WTC11 (cell line): ENCODE measurements at regions not wholly inside any gene's neighbourhood (a gene's known extent, or its start where the extent isn't known, plus 50 kb on each side); places are given as distances from the start of the nearest gene placed in this dataset.
A peak's percentile ranks its signal among the peaks of the same experiment; 100 is the strongest.

Source experiments
- ATAC-seq: fragments of 200-7000 bp; cut with Tn5 transposase; 2 replicates; pipeline ENCODE4 v1.10.0; 2021; ENCODE audit warnings: mild to moderate bottlenecking, moderate library complexity
- CTCF ChIA-PET: fragments of 300-600 bp; sonication (Branson Sonifier 250); formaldehyde crosslinking; loops from one replicate; lab custom pipeline; 2021; ENCODE audit warnings: antibody characterized with exemption; lab: Charles Lee
- POLR2A ChIA-PET: fragments of 350-600 bp; sonication (Branson Sonifier 250); formaldehyde crosslinking; loops from one replicate; lab custom pipeline; 2021; ENCODE audit warnings: antibody characterized with exemption; lab: Charles Lee
- DNase-seq: peaks from one replicate; pipeline ENCODE4 v3.0.0; 2021; ENCODE audit warnings: low spot score
- H3K27ac Mint-ChIP-seq: 2 replicates; pipeline ENCODE4 v1.8.0; 2021; ENCODE audit warnings: mixed read lengths
- H3K27me3 Mint-ChIP-seq: 2 replicates; pipeline ENCODE4 v1.8.0; 2021; ENCODE audit warnings: low read depth, mild to moderate bottlenecking, moderate library complexity, mixed read lengths
- H3K36me3 Mint-ChIP-seq: 2 replicates; pipeline ENCODE4 v1.8.0; 2021; ENCODE audit warnings: mixed read lengths
- H3K4me1 Mint-ChIP-seq: 2 replicates; pipeline ENCODE4 v1.8.0; 2022; ENCODE audit warnings: mixed read lengths
- H3K4me3 Mint-ChIP-seq: 2 replicates; pipeline ENCODE4 v1.8.0; 2021; ENCODE audit warnings: mild to moderate bottlenecking, moderate library complexity, mixed read lengths
- H3K9me3 Mint-ChIP-seq: 2 replicates; pipeline ENCODE4 v1.8.0; 2021; ENCODE audit warnings: mixed read lengths
- CTCF ChIP-seq: fragments of 200-600 bp; IDR thresholded peaks from 2 replicates; pipeline ENCODE4 v1.8.0; 2022; ENCODE audit warnings: antibody characterized with exemption
- FOXJ3 ChIP-seq: sonication (generic); formaldehyde crosslinking; IDR thresholded peaks from 2 replicates; pipeline ENCODE4 v1.9.0; 2021; ENCODE audit warnings: missing genetic modification reagents, mild to moderate bottlenecking, borderline replicate concordance
- FOXP1 ChIP-seq: sonication (generic); formaldehyde crosslinking; IDR thresholded peaks from 2 replicates; pipeline ENCODE4 v1.8.0; 2022; ENCODE audit warnings: missing genetic modification reagents, mild to moderate bottlenecking, moderate library complexity, borderline replicate concordance
- JAZF1 ChIP-seq: fragments of 250-450 bp; sonication (Bioruptor Pico); IDR thresholded peaks from 2 replicates; pipeline ENCODE4 v1.9.0; 2021; ENCODE audit warnings: moderate library complexity, mild to moderate bottlenecking, inconsistent platforms
- KAT7 ChIP-seq: sonication (generic); formaldehyde crosslinking; IDR thresholded peaks from 2 replicates; pipeline ENCODE4 v1.8.1; 2023; ENCODE audit warnings: missing genetic modification reagents, mild to moderate bottlenecking, borderline replicate concordance
- MLX ChIP-seq: sonication (generic); formaldehyde crosslinking; IDR thresholded peaks from 2 replicates; pipeline ENCODE4 v1.8.1; 2023; ENCODE audit warnings: mild to moderate bottlenecking, missing genetic modification reagents, moderate library complexity
- MXD4 ChIP-seq: fragments of 250-450 bp; sonication (Bioruptor Pico); IDR thresholded peaks from 2 replicates; pipeline ENCODE4 v1.8.0; 2021; ENCODE audit warnings: mild to moderate bottlenecking, moderate library complexity, borderline replicate concordance
- MYBL2 ChIP-seq: sonication (generic); formaldehyde crosslinking; IDR thresholded peaks from 2 replicates; pipeline ENCODE4 v1.8.1; 2023; ENCODE audit warnings: mild to moderate bottlenecking, moderate library complexity, missing genetic modification reagents
- SMAD3 ChIP-seq: sonication (generic); formaldehyde crosslinking; IDR thresholded peaks from 2 replicates; pipeline ENCODE4 v1.8.0; 2022; ENCODE audit warnings: missing genetic modification reagents, mild to moderate bottlenecking, borderline replicate concordance
- SOX15 ChIP-seq: fragments of 250-450 bp; sonication (Bioruptor Pico); IDR thresholded peaks from 2 replicates; pipeline ENCODE4 v1.9.0; 2021; ENCODE audit warnings: mild to moderate bottlenecking
- SP1 ChIP-seq: sonication (generic); formaldehyde crosslinking; conservative IDR thresholded peaks from 2 replicates; pipeline ENCODE4 v1.8.1; 2022; ENCODE audit warnings: missing genetic modification reagents
- TEAD4 ChIP-seq: sonication (generic); formaldehyde crosslinking; IDR thresholded peaks from 2 replicates; pipeline ENCODE4 v1.8.0; 2022; ENCODE audit warnings: mild to moderate bottlenecking, missing genetic modification reagents
- TP53 ChIP-seq: sonication (generic); formaldehyde crosslinking; IDR thresholded peaks from 2 replicates; pipeline ENCODE4 v1.8.1; 2023; ENCODE audit warnings: mild to moderate bottlenecking, missing genetic modification reagents
- ZBTB21 ChIP-seq: sonication (generic); formaldehyde crosslinking; IDR thresholded peaks from 2 replicates; pipeline ENCODE4 v1.8.1; 2023; ENCODE audit warnings: mild to moderate bottlenecking, missing genetic modification reagents, borderline replicate concordance
- ZNF138 ChIP-seq: sonication (generic); formaldehyde crosslinking; conservative IDR thresholded peaks from 2 replicates; pipeline ENCODE4 v1.8.1; 2022; ENCODE audit warnings: mild to moderate bottlenecking, moderate library complexity, missing genetic modification reagents
- ZNF232 ChIP-seq: sonication (generic); formaldehyde crosslinking; IDR thresholded peaks from 2 replicates; pipeline ENCODE4 v1.8.0; 2022; ENCODE audit warnings: mild to moderate bottlenecking, missing genetic modification reagents
- TF ChIP-seq, protein P1 (sequence below): fragments of 250-450 bp; sonication (Bioruptor Pico); IDR thresholded peaks from 2 replicates; pipeline ENCODE4 v1.9.0; 2021; ENCODE audit warnings: mild to moderate bottlenecking
- TF ChIP-seq, protein P2 (sequence below): sonication (generic); formaldehyde crosslinking; IDR thresholded peaks from 2 replicates; pipeline ENCODE4 v1.8.0; 2023; ENCODE audit warnings: mild to moderate bottlenecking, missing genetic modification reagents
- TF ChIP-seq, protein P3 (sequence below): sonication (generic); formaldehyde crosslinking; IDR thresholded peaks from 2 replicates; pipeline ENCODE4 v1.8.0; 2023; ENCODE audit warnings: missing genetic modification reagents
- TF ChIP-seq, protein P4 (sequence below): sonication (generic); formaldehyde crosslinking; IDR thresholded peaks from 2 replicates; pipeline ENCODE4 v1.8.1; 2022; ENCODE audit warnings: low read depth, mild to moderate bottlenecking, moderate library complexity, missing genetic modification reagents, borderline replicate concordance
- TF ChIP-seq, protein P5 (sequence below): fragments of 250-450 bp; sonication (Bioruptor Pico); IDR thresholded peaks from 2 replicates; pipeline ENCODE4 v2.1.2; 2022; ENCODE audit warnings: mild to moderate bottlenecking, moderate library complexity

DNA sequence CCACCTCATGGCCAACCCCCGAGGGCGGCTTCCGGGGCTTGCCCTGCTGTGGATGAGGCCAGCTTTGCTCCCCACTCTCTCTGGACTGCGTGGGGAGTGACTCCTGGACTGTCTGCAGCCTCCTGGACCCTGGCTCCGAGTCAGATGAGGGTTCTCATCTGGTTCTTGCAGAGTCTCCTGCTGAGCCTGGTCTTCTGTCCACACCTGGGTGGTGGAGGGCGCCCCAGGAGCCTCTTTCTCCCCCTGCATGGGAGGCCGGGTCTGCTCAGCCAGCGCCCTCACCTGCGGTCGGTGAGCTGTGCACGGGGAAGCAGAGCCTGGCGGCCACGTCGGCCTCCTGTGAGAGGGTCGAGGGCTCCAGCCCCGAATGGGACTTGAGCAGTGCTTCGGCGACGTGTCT, 78.3 kb downstream of the RTP5 start:
- TF ChIP-seq CTCF (no peak), FOXJ3 (CRISPR knock-in tag) (no peak), JAZF1 (CRISPR knock-in tag) (no peak)
- TF ChIP-seq, protein P1, sequence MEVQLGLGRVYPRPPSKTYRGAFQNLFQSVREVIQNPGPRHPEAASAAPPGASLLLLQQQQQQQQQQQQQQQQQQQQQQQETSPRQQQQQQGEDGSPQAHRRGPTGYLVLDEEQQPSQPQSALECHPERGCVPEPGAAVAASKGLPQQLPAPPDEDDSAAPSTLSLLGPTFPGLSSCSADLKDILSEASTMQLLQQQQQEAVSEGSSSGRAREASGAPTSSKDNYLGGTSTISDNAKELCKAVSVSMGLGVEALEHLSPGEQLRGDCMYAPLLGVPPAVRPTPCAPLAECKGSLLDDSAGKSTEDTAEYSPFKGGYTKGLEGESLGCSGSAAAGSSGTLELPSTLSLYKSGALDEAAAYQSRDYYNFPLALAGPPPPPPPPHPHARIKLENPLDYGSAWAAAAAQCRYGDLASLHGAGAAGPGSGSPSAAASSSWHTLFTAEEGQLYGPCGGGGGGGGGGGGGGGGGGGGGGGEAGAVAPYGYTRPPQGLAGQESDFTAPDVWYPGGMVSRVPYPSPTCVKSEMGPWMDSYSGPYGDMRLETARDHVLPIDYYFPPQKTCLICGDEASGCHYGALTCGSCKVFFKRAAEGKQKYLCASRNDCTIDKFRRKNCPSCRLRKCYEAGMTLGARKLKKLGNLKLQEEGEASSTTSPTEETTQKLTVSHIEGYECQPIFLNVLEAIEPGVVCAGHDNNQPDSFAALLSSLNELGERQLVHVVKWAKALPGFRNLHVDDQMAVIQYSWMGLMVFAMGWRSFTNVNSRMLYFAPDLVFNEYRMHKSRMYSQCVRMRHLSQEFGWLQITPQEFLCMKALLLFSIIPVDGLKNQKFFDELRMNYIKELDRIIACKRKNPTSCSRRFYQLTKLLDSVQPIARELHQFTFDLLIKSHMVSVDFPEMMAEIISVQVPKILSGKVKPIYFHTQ (CRISPR knock-in tag): no peak
- ChIA-PET POLR2A (no interaction called here), CTCF (no interaction called here)
- DNase-seq: no peak
- Mint-ChIP-seq H3K36me3 (no peaks in the 10 kb centered on the region), H3K4me3 (no peak overlapping the region), H3K9me3 (peaks cover 5% of the 10 kb centered on the region; the same call in 1 of the 2 replicates), H3K27me3 (peaks cover 51% of the 10 kb centered on the region), H3K27ac (no peak overlapping the region), H3K4me1 (peaks cover 25% of the 10 kb centered on the region)
- no peak for ATAC-seq

DNA sequence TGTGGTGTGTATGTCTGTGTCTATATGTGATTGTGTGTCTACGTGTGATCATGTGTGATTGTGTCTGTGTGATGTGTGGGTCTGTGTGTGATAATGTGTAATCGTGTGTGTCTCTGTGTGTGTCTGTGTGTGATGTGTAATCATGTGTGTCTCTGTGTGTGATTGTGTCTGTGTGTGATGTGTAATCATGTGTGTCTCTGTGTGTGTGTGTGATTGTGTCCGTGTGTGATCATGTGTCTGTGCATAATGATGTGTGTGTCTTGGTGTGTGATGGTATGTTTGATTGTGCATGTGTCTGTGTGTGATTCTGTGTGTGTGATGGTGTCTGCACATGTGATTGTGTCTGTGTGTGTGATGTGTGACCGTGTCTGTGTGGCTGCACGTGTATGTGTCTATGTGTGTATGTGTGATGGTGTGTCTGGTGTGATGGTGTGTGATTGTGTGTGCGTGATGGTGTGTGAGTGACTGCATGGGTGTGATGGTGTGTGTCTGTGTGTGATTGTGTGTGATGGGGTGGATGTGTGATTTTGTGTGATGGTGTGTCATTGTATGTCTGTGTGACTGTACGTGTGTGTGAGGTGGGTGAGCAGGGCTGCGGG, 78.9 kb downstream of the RTP5 start:
- DNase-seq (no peak), ATAC-seq (no peak)
- ChIA-PET POLR2A (no interaction called here), CTCF (no interaction called here)
- Mint-ChIP-seq H3K4me1 (peaks cover 21% of the 10 kb centered on the region), H3K9me3 (peaks cover 5% of the 10 kb centered on the region; the same call in 1 of the 2 replicates), H3K36me3 (no peaks in the 10 kb centered on the region), H3K4me3 (no peak overlapping the region), H3K27me3 (peaks cover 47% of the 10 kb centered on the region), H3K27ac (peak overlapping the region; percentile 5; the same call in 1 of the 2 replicates)
- TF ChIP-seq MLX: no peak
- TF ChIP-seq FOXP1 (CRISPR knock-in tag): no peak
- TF ChIP-seq SP1 (CRISPR knock-in tag): no peak
- TF ChIP-seq ZNF138: no peak
- TF ChIP-seq, protein P2, sequence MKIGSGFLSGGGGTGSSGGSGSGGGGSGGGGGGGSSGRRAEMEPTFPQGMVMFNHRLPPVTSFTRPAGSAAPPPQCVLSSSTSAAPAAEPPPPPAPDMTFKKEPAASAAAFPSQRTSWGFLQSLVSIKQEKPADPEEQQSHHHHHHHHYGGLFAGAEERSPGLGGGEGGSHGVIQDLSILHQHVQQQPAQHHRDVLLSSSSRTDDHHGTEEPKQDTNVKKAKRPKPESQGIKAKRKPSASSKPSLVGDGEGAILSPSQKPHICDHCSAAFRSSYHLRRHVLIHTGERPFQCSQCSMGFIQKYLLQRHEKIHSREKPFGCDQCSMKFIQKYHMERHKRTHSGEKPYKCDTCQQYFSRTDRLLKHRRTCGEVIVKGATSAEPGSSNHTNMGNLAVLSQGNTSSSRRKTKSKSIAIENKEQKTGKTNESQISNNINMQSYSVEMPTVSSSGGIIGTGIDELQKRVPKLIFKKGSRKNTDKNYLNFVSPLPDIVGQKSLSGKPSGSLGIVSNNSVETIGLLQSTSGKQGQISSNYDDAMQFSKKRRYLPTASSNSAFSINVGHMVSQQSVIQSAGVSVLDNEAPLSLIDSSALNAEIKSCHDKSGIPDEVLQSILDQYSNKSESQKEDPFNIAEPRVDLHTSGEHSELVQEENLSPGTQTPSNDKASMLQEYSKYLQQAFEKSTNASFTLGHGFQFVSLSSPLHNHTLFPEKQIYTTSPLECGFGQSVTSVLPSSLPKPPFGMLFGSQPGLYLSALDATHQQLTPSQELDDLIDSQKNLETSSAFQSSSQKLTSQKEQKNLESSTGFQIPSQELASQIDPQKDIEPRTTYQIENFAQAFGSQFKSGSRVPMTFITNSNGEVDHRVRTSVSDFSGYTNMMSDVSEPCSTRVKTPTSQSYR (CRISPR knock-in tag): no peak
- TF ChIP-seq, protein P3, sequence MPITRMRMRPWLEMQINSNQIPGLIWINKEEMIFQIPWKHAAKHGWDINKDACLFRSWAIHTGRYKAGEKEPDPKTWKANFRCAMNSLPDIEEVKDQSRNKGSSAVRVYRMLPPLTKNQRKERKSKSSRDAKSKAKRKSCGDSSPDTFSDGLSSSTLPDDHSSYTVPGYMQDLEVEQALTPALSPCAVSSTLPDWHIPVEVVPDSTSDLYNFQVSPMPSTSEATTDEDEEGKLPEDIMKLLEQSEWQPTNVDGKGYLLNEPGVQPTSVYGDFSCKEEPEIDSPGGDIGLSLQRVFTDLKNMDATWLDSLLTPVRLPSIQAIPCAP (CRISPR knock-in tag): no peak
- no peak for TF ChIP-seq ZBTB21 (CRISPR knock-in tag)
- TF ChIP-seq ZNF232 (CRISPR knock-in tag): no peak
- no peak for TF ChIP-seq KAT7
- TF ChIP-seq FOXJ3 (CRISPR knock-in tag): no peak
- TF ChIP-seq, protein P4, sequence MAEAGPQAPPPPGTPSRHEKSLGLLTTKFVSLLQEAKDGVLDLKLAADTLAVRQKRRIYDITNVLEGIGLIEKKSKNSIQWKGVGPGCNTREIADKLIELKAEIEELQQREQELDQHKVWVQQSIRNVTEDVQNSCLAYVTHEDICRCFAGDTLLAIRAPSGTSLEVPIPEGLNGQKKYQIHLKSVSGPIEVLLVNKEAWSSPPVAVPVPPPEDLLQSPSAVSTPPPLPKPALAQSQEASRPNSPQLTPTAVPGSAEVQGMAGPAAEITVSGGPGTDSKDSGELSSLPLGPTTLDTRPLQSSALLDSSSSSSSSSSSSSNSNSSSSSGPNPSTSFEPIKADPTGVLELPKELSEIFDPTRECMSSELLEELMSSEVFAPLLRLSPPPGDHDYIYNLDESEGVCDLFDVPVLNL (CRISPR knock-in tag): no peak
- no peak for TF ChIP-seq SOX15 (CRISPR knock-in tag)
- no peak for TF ChIP-seq TEAD4 (CRISPR knock-in tag)
- no peak for TF ChIP-seq SMAD3 (CRISPR knock-in tag)
- no peak for TF ChIP-seq TP53 (CRISPR knock-in tag)
- TF ChIP-seq, protein P5, sequence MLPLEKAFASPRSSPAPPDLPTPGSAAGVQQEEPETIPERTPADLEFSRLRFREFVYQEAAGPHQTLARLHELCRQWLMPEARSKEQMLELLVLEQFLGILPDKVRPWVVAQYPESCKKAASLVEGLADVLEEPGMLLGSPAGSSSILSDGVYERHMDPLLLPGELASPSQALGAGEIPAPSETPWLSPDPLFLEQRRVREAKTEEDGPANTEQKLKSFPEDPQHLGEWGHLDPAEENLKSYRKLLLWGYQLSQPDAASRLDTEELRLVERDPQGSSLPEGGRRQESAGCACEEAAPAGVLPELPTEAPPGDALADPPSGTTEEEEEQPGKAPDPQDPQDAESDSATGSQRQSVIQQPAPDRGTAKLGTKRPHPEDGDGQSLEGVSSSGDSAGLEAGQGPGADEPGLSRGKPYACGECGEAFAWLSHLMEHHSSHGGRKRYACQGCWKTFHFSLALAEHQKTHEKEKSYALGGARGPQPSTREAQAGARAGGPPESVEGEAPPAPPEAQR (CRISPR knock-in tag): no peak
- no peak for TF ChIP-seq MYBL2 (CRISPR knock-in tag)
- TF ChIP-seq MXD4 (CRISPR knock-in tag): no peak
